SK-N-SH treated with all-trans-retinoic acid at 6 μM for 48 hours (cell line): ENCODE measurements at regions not wholly inside any gene's neighbourhood (a gene's known extent, or its start where the extent isn't known, plus 50 kb on each side); places are given as distances from the start of the nearest gene placed in this dataset.

Source experiments
- CSDC2 ChIP-seq: fragments of 250-450 bp; sonication (Bioruptor Pico); IDR thresholded peaks from 2 replicates; pipeline ENCODE4 v1.5.0; 2020; ENCODE audit warnings: mild to moderate bottlenecking, moderate library complexity
- ISL1 ChIP-seq: fragments of 250-450 bp; sonication (Bioruptor Pico); IDR thresholded peaks from 2 replicates; pipeline ENCODE4 v2.1.2; 2022; ENCODE audit warnings: mild to moderate bottlenecking, moderate library complexity
- SNAI2 ChIP-seq: fragments of 250-450 bp; sonication (Bioruptor Pico); IDR thresholded peaks from 2 replicates; pipeline ENCODE4 v1.5.0; 2020; ENCODE audit warnings: mild to moderate bottlenecking, moderate library complexity
- ZNF70 ChIP-seq: fragments of 450-650 bp; formaldehyde crosslinking; IDR thresholded peaks from 2 replicates; pipeline ENCODE4 v1.5.0; 2020; ENCODE audit warnings: mild to moderate bottlenecking, moderate library complexity
- TF ChIP-seq, protein P1 (sequence below): fragments of 250-450 bp; sonication (Bioruptor Pico); IDR thresholded peaks from 2 replicates; pipeline ENCODE4 v1.8.0; 2020; ENCODE audit warnings: mild to moderate bottlenecking, moderate library complexity, borderline replicate concordance

GRCh38 chr10:113415246-113415645 lies 137.6 kb upstream of the HABP2 start:
- TF ChIP-seq CSDC2 (CRISPR knock-in tag) = no peak
- TF ChIP-seq, protein P1, sequence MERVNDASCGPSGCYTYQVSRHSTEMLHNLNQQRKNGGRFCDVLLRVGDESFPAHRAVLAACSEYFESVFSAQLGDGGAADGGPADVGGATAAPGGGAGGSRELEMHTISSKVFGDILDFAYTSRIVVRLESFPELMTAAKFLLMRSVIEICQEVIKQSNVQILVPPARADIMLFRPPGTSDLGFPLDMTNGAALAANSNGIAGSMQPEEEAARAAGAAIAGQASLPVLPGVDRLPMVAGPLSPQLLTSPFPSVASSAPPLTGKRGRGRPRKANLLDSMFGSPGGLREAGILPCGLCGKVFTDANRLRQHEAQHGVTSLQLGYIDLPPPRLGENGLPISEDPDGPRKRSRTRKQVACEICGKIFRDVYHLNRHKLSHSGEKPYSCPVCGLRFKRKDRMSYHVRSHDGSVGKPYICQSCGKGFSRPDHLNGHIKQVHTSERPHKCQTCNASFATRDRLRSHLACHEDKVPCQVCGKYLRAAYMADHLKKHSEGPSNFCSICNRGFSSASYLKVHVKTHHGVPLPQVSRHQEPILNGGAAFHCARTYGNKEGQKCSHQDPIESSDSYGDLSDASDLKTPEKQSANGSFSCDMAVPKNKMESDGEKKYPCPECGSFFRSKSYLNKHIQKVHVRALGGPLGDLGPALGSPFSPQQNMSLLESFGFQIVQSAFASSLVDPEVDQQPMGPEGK = no peak
- no peak for TF ChIP-seq ISL1
- TF ChIP-seq ZNF70 (CRISPR knock-in tag) = no peak
- TF ChIP-seq SNAI2 (CRISPR knock-in tag) = no peak
